HG02852 (cell line): ENCODE measurements at regions not wholly inside any gene's neighbourhood (a gene's known extent, or its start where the extent isn't known, plus 50 kb on each side); places are given as distances from the start of the nearest gene placed in this dataset.
A peak's percentile ranks its signal among the peaks of the same experiment; 100 is the strongest.

Experiments
- ATAC-seq: cut with Tn5 transposase; IDR thresholded peaks from one replicate; pipeline ENCODE4 v1.9.1; 2021; ENCODE audit warnings: mild to moderate bottlenecking, moderate library complexity; ENCODE audit not compliant: unreplicated experiment

GRCh38 chr1:221939607-221940006, 197.7 kb upstream of the DUSP10 start:
- ATAC-seq, result peak; percentile 54

DNA sequence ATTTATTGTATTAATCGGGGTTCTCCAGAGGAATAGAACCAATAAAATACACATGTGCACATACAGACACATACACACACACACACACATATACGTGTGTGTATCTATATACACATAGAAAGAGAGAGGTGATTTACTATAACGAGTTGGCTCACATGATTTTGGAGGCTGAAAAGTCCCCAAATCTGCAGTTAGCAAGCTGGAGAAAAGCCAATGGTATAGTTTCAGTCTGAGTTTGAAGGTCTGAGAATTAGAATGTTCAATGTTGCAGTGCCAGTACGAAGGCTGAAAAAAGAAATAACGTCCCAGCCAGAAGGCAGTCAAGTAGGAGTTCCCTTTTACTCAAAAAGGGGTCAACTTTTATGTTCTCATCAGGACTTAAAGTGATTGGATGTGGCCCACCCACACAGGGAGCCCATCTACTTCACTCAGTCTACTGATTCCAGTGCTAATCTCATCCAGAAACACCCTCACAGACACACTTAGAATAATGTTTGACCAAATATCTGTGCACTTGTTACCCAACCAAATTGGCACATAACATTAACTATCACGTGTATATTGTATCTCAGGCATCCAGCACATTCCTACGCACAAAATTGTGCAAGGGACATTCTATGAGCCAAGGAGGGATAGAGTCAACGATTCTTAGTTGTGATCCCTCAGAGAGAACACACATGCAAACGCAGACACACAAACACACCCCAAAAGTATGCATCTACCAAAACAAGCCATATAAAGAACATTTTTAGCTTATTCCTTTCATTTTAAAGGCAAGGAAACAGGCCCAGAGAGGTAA, 195.5 kb upstream of the DUSP10 start:
- ATAC-seq, result peak; percentile 66

DNA sequence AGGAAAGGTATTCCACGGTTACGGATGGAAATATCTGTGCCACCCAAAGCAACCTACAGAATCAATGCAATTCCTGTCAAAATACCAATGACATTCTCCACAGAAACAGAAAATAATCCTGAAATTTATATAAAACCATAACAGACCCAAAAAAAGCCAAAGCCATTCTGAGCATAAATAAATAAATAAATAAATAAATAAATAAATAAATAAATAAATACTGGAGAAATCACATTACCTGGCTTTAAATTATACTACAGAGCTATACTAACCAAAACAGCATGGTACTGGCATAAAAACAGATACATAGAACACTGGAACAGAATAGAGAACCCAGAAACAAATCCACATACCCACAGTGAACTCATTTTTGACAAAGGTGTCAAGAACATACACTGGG, 191.9 kb upstream of the DUSP10 start:
- no peak for ATAC-seq

- ATAC-seq, result no peak
Observed at GRCh38 chr1:221926441-221926840, 184.6 kb upstream of the DUSP10 start.

DNA sequence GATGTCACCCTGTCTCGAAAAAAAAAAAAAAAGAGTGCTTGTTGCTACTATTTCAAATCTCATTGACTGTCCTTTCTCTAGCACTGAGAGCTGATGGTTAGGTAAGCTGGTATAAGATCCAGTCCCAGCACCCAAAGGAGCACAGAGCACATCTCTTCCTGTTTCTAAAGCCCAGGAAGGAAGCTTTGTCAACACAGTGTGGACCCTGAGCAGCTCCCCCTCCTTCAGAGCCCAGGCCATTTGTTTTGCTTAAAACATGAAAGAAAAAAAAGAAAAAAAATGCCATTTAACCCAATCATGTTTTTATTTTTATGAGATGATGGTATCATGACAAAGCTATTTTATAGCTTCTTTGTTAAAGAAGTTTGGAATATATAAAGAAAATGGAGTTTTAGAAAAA, 184.1 kb upstream of the DUSP10 start:
- ATAC-seq, result no peak

DNA sequence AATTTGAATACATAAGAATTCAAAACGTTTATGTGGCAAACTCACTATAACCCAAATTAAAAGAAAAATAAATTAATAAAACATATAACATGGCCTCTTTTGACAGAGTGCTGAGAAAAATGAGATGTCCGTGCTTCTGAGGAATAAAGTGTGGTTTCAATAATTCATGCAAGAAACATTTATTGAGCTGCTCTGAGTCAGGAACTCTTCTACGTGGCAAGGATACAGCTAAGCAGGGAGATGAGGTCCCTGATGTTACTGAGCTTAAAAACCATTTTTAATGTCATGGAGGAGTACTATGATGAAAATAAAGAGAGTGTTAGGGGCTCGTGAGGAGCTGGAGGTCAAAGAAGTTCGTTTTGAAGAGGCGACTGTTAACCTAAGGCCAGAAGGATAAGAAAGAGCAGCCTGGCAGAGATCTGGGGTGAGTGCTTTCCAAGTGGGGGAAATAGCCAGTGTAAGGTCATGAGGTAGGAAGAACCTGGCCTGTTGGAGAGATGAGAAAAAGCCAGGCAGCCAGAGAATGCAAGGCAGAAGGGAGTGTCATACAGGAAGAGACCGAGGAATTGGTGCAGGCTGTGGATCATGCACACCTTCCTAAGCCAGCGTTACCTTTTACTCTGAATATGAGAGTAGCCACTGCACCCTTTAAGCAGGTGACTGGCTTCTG, 182.2 kb upstream of the DUSP10 start:
- no peak for ATAC-seq

DNA sequence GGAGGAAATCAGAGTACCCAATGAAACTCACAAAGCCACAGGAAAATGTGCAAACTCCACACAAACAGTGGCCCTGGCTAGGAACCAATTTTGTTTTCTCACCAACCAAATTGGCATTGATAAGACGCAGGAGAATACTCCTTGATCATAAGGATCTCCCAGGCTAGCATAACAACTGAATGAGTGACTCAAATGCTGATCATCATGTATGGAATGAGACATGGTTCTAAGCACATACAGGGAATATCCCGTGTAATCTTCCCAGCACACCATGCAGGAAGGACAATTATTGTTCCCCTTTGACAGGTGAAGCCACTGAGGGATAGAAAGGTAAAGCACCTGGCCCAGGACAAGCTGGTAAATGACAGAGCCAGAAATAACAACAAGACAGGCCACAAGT, 180.0 kb upstream of the DUSP10 start:
- no peak for ATAC-seq

GRCh38 chr1:221919743-221920142, 177.9 kb upstream of the DUSP10 start:
- no peak for ATAC-seq

- ATAC-seq, result no peak
Observed at GRCh38 chr1:221919341-221919740, 177.5 kb upstream of the DUSP10 start.

GRCh38 chr1:221916176-221916575, 174.3 kb upstream of the DUSP10 start:
- no peak for ATAC-seq

DNA sequence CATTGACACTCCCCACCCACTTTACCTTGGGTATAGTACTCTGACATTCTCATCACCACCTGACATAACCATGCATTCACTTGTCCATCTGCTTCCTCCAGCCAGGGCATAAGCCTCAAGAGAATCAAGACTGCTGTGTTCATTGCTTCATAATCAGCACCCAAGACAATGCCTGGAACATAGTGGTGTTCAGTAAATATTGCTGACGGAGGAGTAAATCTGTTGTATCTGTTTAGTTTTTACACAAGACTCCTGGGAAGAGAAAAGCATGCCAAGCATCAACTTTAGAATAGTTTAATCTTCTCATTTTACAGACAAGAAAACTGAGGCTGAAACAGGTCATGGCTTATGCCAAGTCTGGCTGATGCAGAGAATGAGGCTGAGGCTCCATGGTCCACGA, 173.9 kb upstream of the DUSP10 start:
- ATAC-seq, result no peak

DNA sequence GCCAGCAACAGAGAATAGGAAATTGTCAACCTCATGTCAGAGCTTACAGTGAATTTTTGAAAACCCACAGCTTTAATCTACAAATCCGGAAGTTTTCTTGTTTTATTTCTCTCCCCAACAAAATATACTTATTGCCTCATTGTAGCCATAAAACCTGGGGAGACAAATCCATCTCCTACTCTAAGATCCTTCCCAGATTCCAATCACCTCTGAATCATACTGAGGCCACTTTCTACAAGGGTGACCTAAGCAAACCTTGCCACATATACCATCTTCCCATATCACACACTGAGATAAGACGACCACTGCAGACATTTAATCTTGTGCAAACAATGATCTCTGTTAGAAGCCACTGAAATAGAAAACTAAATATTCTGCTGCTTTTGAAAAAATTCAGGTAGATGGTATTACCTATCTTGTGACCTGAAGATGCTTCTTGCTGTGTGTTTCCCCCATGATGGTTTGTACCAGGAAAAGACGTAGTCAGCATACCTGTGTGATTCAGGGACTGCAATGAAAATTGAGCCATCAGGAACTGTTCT, 171.5 kb upstream of the DUSP10 start:
- ATAC-seq, result no peak

- ATAC-seq, result no peak
Observed at GRCh38 chr1:221912230-221912629, 170.3 kb upstream of the DUSP10 start.

DNA sequence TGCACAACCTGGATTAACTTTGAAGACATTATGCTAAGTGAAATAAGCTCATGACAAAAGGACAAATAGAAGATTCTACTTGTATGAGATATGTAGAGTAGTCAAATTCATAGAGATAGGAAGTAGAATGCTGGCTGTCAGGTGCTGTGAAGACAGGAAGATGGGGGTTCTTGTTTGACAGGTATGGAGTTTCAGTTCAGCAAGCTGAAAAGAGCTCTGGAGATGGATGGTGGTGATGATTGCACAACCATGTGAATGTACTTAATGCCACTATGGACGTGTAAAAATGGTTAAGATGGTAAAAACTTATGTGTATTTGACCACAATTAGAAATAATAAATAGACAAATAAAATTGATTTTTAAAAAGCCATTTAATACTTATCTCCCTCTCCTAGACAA, 169.8 kb upstream of the DUSP10 start:
- ATAC-seq, result no peak

DNA sequence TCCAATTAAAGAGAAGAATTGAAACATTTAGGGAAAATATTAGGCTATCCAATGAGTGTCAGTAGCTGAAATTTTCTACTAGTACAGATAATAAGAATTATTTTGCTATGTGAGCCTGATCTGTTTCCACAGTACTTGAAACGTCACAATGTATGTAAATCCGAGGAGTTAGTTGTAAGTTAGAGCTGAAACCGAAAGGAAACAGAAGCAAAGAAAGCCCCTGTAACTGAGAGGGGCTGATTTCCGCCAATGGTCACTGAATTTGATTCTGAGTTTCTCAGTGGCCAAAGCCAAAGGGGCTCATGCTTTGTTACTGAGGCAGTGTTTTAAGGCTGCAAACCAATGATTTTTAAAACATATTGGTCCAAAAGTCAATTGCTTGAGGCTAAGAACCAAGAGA, 168.3 kb upstream of the DUSP10 start:
- no peak for ATAC-seq

GRCh38 chr1:221908573-221908972, 166.7 kb upstream of the DUSP10 start:
- ATAC-seq, result no peak

- ATAC-seq, result no peak
Observed at GRCh38 chr1:221907166-221907932, 165.5 kb upstream of the DUSP10 start.

DNA sequence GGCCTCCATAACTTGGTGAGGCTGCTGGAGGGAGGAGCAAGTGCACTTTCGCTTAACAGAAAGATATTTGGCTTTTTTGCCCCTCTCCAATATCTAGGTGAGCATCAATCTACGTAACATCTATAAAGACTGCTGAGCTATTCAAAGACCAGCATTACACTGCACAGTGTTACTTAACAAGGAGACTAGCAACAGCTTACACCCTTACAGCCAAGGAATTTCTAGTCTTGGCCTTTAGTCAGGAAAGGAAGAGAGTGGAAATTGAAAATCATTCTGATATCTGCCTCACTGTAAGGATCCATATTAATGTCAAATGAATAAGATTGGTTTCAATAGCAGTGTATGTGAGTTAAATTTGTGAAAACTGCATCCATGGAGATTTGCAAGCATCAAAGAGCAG, 163.9 kb upstream of the DUSP10 start:
- ATAC-seq, result no peak

GRCh38 chr1:221904319-221904718, 162.4 kb upstream of the DUSP10 start:
- ATAC-seq, result no peak

DNA sequence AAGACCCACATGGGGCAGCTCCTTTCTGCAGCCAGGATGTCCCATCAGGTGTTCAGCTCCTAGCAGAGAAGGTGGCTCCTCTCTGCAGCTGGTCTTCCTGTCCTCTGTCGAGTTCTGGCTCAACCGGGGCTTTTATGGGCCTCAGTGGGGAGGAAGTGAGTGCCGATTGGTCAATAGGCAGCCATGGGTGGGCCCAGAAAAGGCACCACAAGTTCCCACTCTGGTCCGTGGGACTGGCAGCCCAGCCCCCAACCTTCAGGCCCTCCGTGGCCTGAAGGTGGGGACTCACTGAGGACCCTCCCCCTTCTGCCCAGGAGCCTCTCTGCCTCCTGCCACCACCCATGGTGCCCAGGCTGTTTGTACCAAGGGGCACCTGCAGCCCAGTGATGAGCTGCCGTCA, 161.7 kb upstream of the DUSP10 start:
- no peak for ATAC-seq

DNA sequence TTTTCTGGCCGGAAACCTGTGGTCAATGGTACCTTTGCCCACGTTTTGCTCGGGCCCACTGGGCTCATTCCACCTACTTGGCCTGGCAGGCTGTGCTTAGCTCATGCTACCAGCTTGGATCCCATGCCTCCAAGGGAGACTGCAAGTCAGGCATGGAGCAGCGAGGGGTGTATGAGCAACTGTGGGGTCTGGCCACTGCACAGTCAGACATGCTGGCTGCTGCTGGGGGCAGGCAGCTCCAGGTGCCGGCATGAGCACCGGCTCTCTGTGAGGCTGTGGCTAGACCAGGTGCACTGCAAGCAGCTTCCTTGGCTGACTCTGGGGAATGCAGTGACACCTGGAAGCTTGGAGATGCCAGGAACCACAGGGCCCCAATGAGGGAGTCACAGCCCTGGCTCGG, 161.1 kb upstream of the DUSP10 start:
- ATAC-seq, result no peak

DNA sequence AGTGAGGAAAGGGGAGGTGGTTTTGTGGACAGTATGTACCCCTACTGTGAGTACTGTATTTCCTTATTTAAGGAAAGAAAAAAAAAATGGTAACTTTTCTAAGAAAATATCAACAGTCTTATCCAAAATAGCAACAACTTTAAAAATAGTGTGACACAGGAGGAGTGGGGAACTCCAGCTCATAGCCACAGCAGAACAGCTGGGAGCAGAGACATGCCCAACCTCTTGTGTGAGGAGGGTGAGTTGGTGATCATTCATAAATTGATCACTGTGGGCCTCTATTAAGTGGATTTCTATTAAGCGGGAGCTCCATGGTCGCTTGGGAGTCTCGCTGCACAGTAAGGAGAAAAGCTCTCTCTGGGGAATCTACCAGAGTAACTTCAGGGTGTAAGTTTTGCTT, 158.8 kb upstream of the DUSP10 start:
- ATAC-seq, result no peak
